ENCODE measurements at regions not wholly inside any gene's neighbourhood (a gene's known extent, or its start where the extent isn't known, plus 50 kb on each side); places are given as distances from the start of the nearest gene placed in this dataset.
"Not testable (repeated sequence)": the region's sequence is repeated elsewhere in the genome, so short reads cannot be mapped to it uniquely, and the experiment has no call there.

GRCh38 chr2:193074933-193075332, 880.2 kb upstream of the TMEFF2 start:
- Histone ChIP-seq H3K9ac (ENCODE audit: low read length) (no peak overlapping the region), H3K79me2 (ENCODE audit: low read length) (no peaks in the 10 kb centered on the region), H3K4me1 (ENCODE audit: insufficient read depth, low read length) (no peaks in the 10 kb centered on the region), H3K27ac (ENCODE audit: low read length) (no peak overlapping the region), H3K9me2 (replicated peaks; ENCODE audit: low read length) (no peaks in the 10 kb centered on the region), H3F3A (ENCODE audit: low read length, unreplicated experiment) (no peaks in the 10 kb centered on the region), H3K36me3 (ENCODE audit: low read depth, low read length) (no peaks in the 10 kb centered on the region), H3K9me3 (ENCODE audit: low read length) (no peaks in the 10 kb centered on the region), H3K4me3 (ENCODE audit: low read length) (no peak overlapping the region), H2AFZ (ENCODE audit: low read length) (no peak overlapping the region), H3K27me3 (ENCODE audit: low read length) (no peaks in the 10 kb centered on the region), H4K20me1 (ENCODE audit: low read length) (no peaks in the 10 kb centered on the region), H3K4me2 (ENCODE audit: low read length) (no peak overlapping the region)
- no TSS peak for BruUV-seq (replicated peaks)
- intact Hi-C loops (cut with micrococcal nuclease) = no loop called here
- TF ChIP-seq EZH2phosphoT487 (IDR thresholded peaks at IDR 0.05; ENCODE audit: borderline replicate concordance, low read length) = no peak
- no peak for TF ChIP-seq EZH2 (IDR thresholded peaks at IDR 0.05; ENCODE audit: low read length, unreplicated experiment)
- TF ChIP-seq CTCF (conservative IDR thresholded peaks at IDR 0.05; ENCODE audit: low read depth, low read length) = no peak
- DNase-seq (no peak), ATAC-seq (peak; percentile 13; the same call in 1 of the 2 replicates)
- CTCF ChIA-PET = no interaction called here
- POLR2A ChIA-PET (ENCODE audit: unreplicated experiment) = no interaction called here

- no peaks in the 10 kb centered on the region for H3F3A ChIP-seq (ENCODE audit: low read length, unreplicated experiment)
- ATAC-seq (no peak), DNase-seq (no peak)
- H3K9ac ChIP-seq (ENCODE audit: low read length) = no peak overlapping the region
- no peak overlapping the region for H2AFZ ChIP-seq (ENCODE audit: low read length)
- intact Hi-C loops (cut with micrococcal nuclease) = no loop called here
- no peaks in the 10 kb centered on the region for H4K20me1 ChIP-seq (ENCODE audit: low read length)
- H3K9me3 ChIP-seq (ENCODE audit: low read length) = no peaks in the 10 kb centered on the region
- no peaks in the 10 kb centered on the region for H3K4me1 ChIP-seq (ENCODE audit: insufficient read depth, low read length)
- no peak overlapping the region for H3K4me2 ChIP-seq (ENCODE audit: low read length)
- no peaks in the 10 kb centered on the region for H3K36me3 ChIP-seq (ENCODE audit: low read depth, low read length)
- H3K9me2 ChIP-seq (replicated peaks; ENCODE audit: low read length) = no peaks in the 10 kb centered on the region
- BruUV-seq (replicated peaks) = no TSS peak
- H3K27me3 ChIP-seq (ENCODE audit: low read length) = no peaks in the 10 kb centered on the region
- no peak overlapping the region for H3K4me3 ChIP-seq (ENCODE audit: low read length)
- no peaks in the 10 kb centered on the region for H3K79me2 ChIP-seq (ENCODE audit: low read length)
- CTCF ChIA-PET = no interaction called here
- POLR2A ChIA-PET (ENCODE audit: unreplicated experiment) = no interaction called here
- TF ChIP-seq CTCF (conservative IDR thresholded peaks at IDR 0.05; ENCODE audit: low read depth, low read length) (no peak), EZH2 (IDR thresholded peaks at IDR 0.05; ENCODE audit: low read length, unreplicated experiment) (no peak), EZH2phosphoT487 (IDR thresholded peaks at IDR 0.05; ENCODE audit: borderline replicate concordance, low read length) (no peak)
- H3K27ac ChIP-seq (ENCODE audit: low read length) = no peak overlapping the region
Observed at GRCh38 chr2:193072647-193073046, 877.9 kb upstream of the TMEFF2 start.

DNA sequence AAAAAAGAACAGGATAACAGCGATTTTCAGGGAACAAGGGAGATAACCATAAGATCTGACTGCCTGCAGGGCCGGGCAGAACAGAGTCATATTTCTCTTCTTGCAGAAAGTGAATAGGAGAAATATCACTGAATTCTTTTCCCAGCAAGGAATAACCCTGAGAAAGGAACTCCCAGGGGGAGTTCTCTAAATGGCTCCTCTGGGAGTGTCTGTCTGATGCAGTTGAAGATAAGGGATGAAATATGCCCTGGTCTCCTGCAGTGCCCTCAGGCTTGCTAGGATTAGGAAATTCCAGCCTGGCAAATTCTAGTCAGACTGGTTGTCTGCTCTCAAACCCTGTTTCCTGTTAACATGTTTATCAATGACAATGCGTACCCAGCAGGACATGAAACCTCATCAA, 830.8 kb upstream of the TMEFF2 start:
- H2AFZ ChIP-seq (ENCODE audit: low read length); H3K4me3 ChIP-seq (ENCODE audit: low read length); H3K9me2 ChIP-seq (replicated peaks; ENCODE audit: low read length); H3K4me2 ChIP-seq (ENCODE audit: low read length); ATAC-seq; H3K4me1 ChIP-seq (ENCODE audit: insufficient read depth, low read length); H3F3A ChIP-seq (ENCODE audit: low read length, unreplicated experiment); intact Hi-C loops (cut with micrococcal nuclease); H3K36me3 ChIP-seq (ENCODE audit: low read depth, low read length); H4K20me1 ChIP-seq (ENCODE audit: low read length); POLR2A ChIA-PET (ENCODE audit: unreplicated experiment); BruUV-seq (replicated peaks); H3K79me2 ChIP-seq (ENCODE audit: low read length); H3K27me3 ChIP-seq (ENCODE audit: low read length); H3K27ac ChIP-seq (ENCODE audit: low read length); CTCF ChIA-PET; H3K9me3 ChIP-seq (ENCODE audit: low read length); H3K9ac ChIP-seq (ENCODE audit: low read length); DNase-seq: not testable (repeated sequence)
